ENCODE measurements at regions not wholly inside any gene's neighbourhood (a gene's known extent, or its start where the extent isn't known, plus 50 kb on each side); places are given as distances from the start of the nearest gene placed in this dataset.
"Not testable (repeated sequence)": the region's sequence is repeated elsewhere in the genome, so short reads cannot be mapped to it uniquely, and the experiment has no call there.

- no peak for DNase-seq
- peaks cover 8% of the 10 kb centered on the region; the same call in 1 of the 2 replicates for H3K27me3 ChIP-seq (replicated peaks; ENCODE audit: insufficient read depth)
- H3K4me1 ChIP-seq (ENCODE audit: insufficient read depth) = no peaks in the 10 kb centered on the region
- no peak overlapping the region for H3K9ac ChIP-seq
- in situ Hi-C loops (cut with MboI) = no loop called here
- no peaks in the 10 kb centered on the region for H3K9me2 ChIP-seq (ENCODE audit: insufficient read depth)
- H2AFZ ChIP-seq = no peak overlapping the region
- no peaks in the 10 kb centered on the region; the same call in 1 of the 2 replicates for H4K20me1 ChIP-seq (ENCODE audit: insufficient read depth)
- H3F3A ChIP-seq (ENCODE audit: insufficient read depth) = no peaks in the 10 kb centered on the region
- no peaks in the 10 kb centered on the region for H3K79me2 ChIP-seq (ENCODE audit: insufficient read depth)
- 88 to 91% methylated on average over 5 of the region's 5 CpGs for WGBS, 2 experiments (ENCODE audit: low coverage in 1 of 2, low lambda C conversion rate in 2 of 2, missing lambda C conversion rate in 2 of 2)
- H3K36me3 ChIP-seq (ENCODE audit: low read depth) = no peaks in the 10 kb centered on the region
- H3K9me3 ChIP-seq (ENCODE audit: low read depth) = no peaks in the 10 kb centered on the region
- H3K27ac ChIP-seq = no peak overlapping the region
- H3K4me2 ChIP-seq (ENCODE audit: unreplicated experiment) = no peak overlapping the region
- TF ChIP-seq EZH2 (IDR thresholded peaks at IDR 0.05; ENCODE audit: insufficient read depth, poor library complexity, severe bottlenecking) (no peak), EZH2phosphoT487 (IDR thresholded peaks at IDR 0.05; ENCODE audit: insufficient read depth, low read depth) (no peak)
- no peak overlapping the region for H3K4me3 ChIP-seq
These were observed 74.2 kb upstream of the ADAMTS18 start for GRCh38 chr16:77509051-77509450.

- H2AFZ ChIP-seq = no peak overlapping the region
- in situ Hi-C loops (cut with MboI) = no loop called here
- H3K9me3 ChIP-seq (ENCODE audit: low read depth) = no peaks in the 10 kb centered on the region
- H3K4me1 ChIP-seq (ENCODE audit: insufficient read depth) = no peaks in the 10 kb centered on the region
- no peaks in the 10 kb centered on the region for H3K36me3 ChIP-seq (ENCODE audit: low read depth)
- no peak overlapping the region for H3K27ac ChIP-seq
- 49 to 50% methylated on average over 6 of the region's 6 CpGs for WGBS, 2 experiments (ENCODE audit: low coverage in 1 of 2, low lambda C conversion rate in 2 of 2, missing lambda C conversion rate in 2 of 2)
- H3K9me2 ChIP-seq (ENCODE audit: insufficient read depth) = no peaks in the 10 kb centered on the region
- no peaks in the 10 kb centered on the region; the same call in 1 of the 2 replicates for H4K20me1 ChIP-seq (ENCODE audit: insufficient read depth)
- H3F3A ChIP-seq (ENCODE audit: insufficient read depth) = no peaks in the 10 kb centered on the region
- peaks cover 8% of the 10 kb centered on the region; the same call in 1 of the 2 replicates for H3K27me3 ChIP-seq (replicated peaks; ENCODE audit: insufficient read depth)
- H3K79me2 ChIP-seq (ENCODE audit: insufficient read depth) = no peaks in the 10 kb centered on the region
- DNase-seq = no peak
- no peak overlapping the region for H3K9ac ChIP-seq
- no peak overlapping the region for H3K4me2 ChIP-seq (ENCODE audit: unreplicated experiment)
- TF ChIP-seq EZH2 (IDR thresholded peaks at IDR 0.05; ENCODE audit: insufficient read depth, poor library complexity, severe bottlenecking) = no peak
- no peak for TF ChIP-seq EZH2phosphoT487 (IDR thresholded peaks at IDR 0.05; ENCODE audit: insufficient read depth, low read depth)
- H3K4me3 ChIP-seq = no peak overlapping the region
These were observed 75.0 kb upstream of the ADAMTS18 start for GRCh38 chr16:77509796-77510195.

- DNase-seq = no peak
- H3K27ac ChIP-seq = no peak overlapping the region
- no peaks in the 10 kb centered on the region for H3K36me3 ChIP-seq (ENCODE audit: low read depth)
- H3K79me2 ChIP-seq (ENCODE audit: insufficient read depth) = no peaks in the 10 kb centered on the region
- H2AFZ ChIP-seq = no peak overlapping the region
- TF ChIP-seq EZH2 (IDR thresholded peaks at IDR 0.05; ENCODE audit: insufficient read depth, poor library complexity, severe bottlenecking) = no peak
- no peaks in the 10 kb centered on the region for H3K9me3 ChIP-seq (ENCODE audit: low read depth)
- H3K9me2 ChIP-seq (ENCODE audit: insufficient read depth) = no peaks in the 10 kb centered on the region
- no peak overlapping the region for H3K4me2 ChIP-seq (ENCODE audit: unreplicated experiment)
- WGBS, 2 experiments (ENCODE audit: low coverage in 1 of 2, low lambda C conversion rate in 2 of 2, missing lambda C conversion rate in 2 of 2) = 48 to 57% methylated on average over 5 of the region's 5 CpGs
- H3K4me3 ChIP-seq = no peak overlapping the region
- in situ Hi-C loops (cut with MboI) = no loop called here
- H3F3A ChIP-seq (ENCODE audit: insufficient read depth) = no peaks in the 10 kb centered on the region
- no peak overlapping the region for H3K9ac ChIP-seq
- no peaks in the 10 kb centered on the region for H4K20me1 ChIP-seq (ENCODE audit: insufficient read depth)
- H3K27me3 ChIP-seq (replicated peaks; ENCODE audit: insufficient read depth) = peaks cover 8% of the 10 kb centered on the region; the same call in 1 of the 2 replicates
- H3K4me1 ChIP-seq (ENCODE audit: insufficient read depth) = no peaks in the 10 kb centered on the region
These were observed 76.2 kb upstream of the ADAMTS18 start for GRCh38 chr16:77511053-77511452.

GRCh38 chr16:77514500-77515220, 79.8 kb upstream of the ADAMTS18 start:
- no peaks in the 10 kb centered on the region for H3K4me1 ChIP-seq (ENCODE audit: insufficient read depth)
- H3K9me2 ChIP-seq (ENCODE audit: insufficient read depth) = no peaks in the 10 kb centered on the region
- no peaks in the 10 kb centered on the region for H3K9me3 ChIP-seq (ENCODE audit: low read depth)
- no peak for TF ChIP-seq EZH2phosphoT487 (IDR thresholded peaks at IDR 0.05; ENCODE audit: insufficient read depth, low read depth)
- TF ChIP-seq EZH2 (IDR thresholded peaks at IDR 0.05; ENCODE audit: insufficient read depth, poor library complexity, severe bottlenecking) = no peak
- peaks cover 8% of the 10 kb centered on the region; the same call in 1 of the 2 replicates for H3K27me3 ChIP-seq (replicated peaks; ENCODE audit: insufficient read depth)
- no peaks in the 10 kb centered on the region for H3K79me2 ChIP-seq (ENCODE audit: insufficient read depth)
- WGBS, 2 experiments (ENCODE audit: low coverage in 1 of 2, low lambda C conversion rate in 2 of 2, missing lambda C conversion rate in 2 of 2) = 71 to 77% methylated on average over 5 of the region's 5 CpGs
- in situ Hi-C loops (cut with MboI) = no loop called here
- H3F3A ChIP-seq (ENCODE audit: insufficient read depth) = no peaks in the 10 kb centered on the region
- no peak overlapping the region for H3K9ac ChIP-seq
- no peak for DNase-seq
- no peaks in the 10 kb centered on the region for H3K36me3 ChIP-seq (ENCODE audit: low read depth)
- H4K20me1 ChIP-seq (ENCODE audit: insufficient read depth) = no peaks in the 10 kb centered on the region
- no peak overlapping the region for H3K4me3 ChIP-seq
- H2AFZ ChIP-seq = no peak overlapping the region
- no peak overlapping the region for H3K4me2 ChIP-seq (ENCODE audit: unreplicated experiment)
- H3K27ac ChIP-seq = no peak overlapping the region

- H3F3A ChIP-seq (ENCODE audit: insufficient read depth); H4K20me1 ChIP-seq (ENCODE audit: insufficient read depth); H3K36me3 ChIP-seq (ENCODE audit: low read depth); H3K4me2 ChIP-seq (ENCODE audit: unreplicated experiment); H3K27me3 ChIP-seq (replicated peaks; ENCODE audit: insufficient read depth); H3K9me3 ChIP-seq (ENCODE audit: low read depth); H3K4me1 ChIP-seq (ENCODE audit: insufficient read depth); H3K27ac ChIP-seq; H2AFZ ChIP-seq; H3K4me3 ChIP-seq; H3K9ac ChIP-seq; DNase-seq; H3K9me2 ChIP-seq (ENCODE audit: insufficient read depth); H3K79me2 ChIP-seq (ENCODE audit: insufficient read depth); in situ Hi-C loops (cut with MboI): not testable (repeated sequence)
- WGBS, 2 experiments (ENCODE audit: low coverage in 1 of 2, low lambda C conversion rate in 2 of 2, missing lambda C conversion rate in 2 of 2) = 68 to 75% methylated on average over 6 of the region's 6 CpGs
These were observed 90.4 kb upstream of the ADAMTS18 start for GRCh38 chr16:77525226-77525625.

All from GM23248 (cell line).